HG03039 (cell line): ENCODE measurements at regions not wholly inside any gene's neighbourhood (a gene's known extent, or its start where the extent isn't known, plus 50 kb on each side); places are given as distances from the start of the nearest gene placed in this dataset.
"Not testable (repeated sequence)": the region's sequence is repeated elsewhere in the genome, so short reads cannot be mapped to it uniquely, and the experiment has no call there.

Source experiments
- ATAC-seq: cut with Tn5 transposase; IDR thresholded peaks from one replicate; pipeline ENCODE4 v1.9.1; 2021; ENCODE audit warnings: mild to moderate bottlenecking, moderate library complexity; ENCODE audit not compliant: unreplicated experiment

DNA sequence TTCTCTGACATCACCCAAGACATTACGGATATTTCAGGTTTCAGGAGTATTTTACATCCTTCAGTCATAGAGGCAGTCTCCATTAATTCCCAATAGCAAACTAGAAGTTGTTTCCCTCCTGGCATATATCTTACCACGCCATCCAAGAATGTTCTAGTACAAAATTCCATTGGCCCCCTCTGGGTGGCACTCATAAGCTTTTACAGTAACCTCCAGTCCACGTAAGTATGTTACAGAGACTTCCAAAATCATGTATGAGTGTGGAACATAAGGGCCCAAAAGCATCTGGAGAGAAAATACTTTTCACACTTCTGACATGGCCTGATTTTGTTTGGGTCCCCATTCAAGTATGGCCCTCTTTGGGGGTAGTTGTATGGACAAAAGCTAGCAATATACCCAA, 58.1 kb upstream of the DHRS4 start:
- no peak for ATAC-seq

DNA sequence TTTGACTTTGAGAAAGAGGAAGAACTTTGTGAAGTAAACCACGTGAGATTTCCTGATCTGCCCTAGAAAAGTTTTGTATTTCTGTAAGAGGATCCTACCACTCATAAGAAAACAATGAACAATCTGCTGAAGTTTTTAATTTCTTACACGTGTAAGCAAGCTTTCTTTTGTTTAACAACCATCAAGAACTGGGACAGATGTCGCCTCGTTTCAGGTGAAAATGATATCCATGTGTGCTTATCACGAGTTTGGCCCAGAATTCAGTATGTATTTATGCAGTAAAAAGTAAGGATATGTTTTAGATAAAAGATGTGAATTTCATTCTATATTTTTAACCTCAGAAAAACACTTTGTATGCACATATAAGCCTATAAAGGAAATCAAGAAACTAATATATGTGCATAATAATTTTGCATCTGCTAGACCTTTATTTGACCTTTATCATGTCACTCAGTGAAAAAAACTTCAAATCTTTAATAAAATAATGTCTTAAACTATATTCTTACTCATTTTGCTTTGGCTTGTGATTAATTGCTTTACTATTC, 56.9 kb upstream of the DHRS4 start:
- ATAC-seq = no peak

DNA sequence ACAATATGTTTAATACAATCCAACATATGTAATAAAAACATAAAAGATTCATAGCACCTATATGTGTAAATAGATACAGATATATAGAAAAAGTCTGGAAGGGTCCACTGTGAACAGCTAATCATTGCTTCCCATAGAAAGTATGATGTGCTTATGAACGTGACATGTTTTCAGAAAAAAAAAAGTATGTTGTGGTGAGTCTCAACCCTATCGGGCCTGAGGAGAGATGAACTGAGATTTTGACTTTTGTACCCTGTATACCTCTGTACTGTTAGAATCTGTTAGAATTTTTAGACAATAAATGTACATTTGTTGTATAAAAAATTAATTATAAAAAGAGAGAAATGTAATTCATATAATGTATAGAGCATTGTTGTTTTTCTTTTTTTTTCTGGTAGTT, 56.3 kb upstream of the DHRS4 start:
- not testable (repeated sequence) for ATAC-seq

DNA sequence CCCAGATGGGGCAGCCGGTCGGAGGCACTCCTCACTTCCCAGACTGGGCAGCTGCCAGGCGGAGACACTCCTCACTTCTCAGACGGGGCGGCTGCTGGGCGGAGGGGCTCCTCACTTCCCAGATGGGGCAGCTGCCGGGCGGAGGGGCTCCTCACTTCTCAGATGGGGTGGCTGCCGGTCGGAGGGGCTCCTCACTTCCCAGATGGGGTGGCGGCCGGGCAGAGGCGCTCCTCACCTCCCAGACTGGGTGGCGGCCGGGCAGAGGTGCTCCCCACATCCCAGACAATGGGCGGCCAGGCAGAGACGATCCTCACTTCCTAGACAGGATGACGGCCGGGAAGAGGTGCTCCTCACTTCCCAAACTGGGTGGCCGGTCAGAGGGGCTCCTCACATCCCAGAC, 55.2 kb upstream of the DHRS4 start:
- ATAC-seq = not testable (repeated sequence)

DNA sequence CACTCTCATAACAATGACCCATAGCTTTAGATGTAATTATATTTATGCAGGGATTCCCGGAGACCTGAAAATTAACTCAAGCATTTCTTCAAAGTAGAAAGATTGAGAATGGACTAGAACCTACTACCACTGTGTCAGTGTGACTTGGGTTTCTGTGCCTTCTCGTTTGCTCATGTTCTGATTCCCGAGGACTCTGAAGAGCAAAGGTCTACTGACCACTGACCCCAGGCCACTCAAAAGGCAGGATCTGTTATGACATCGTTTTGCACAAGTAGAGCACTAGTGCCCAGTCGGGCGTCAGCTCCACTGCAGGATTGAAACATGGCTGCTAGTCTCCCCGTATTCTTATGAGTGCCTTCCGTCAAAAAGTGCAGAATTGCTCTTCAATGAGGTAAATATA, 53.8 kb upstream of the DHRS4 start:
- no peak for ATAC-seq

DNA sequence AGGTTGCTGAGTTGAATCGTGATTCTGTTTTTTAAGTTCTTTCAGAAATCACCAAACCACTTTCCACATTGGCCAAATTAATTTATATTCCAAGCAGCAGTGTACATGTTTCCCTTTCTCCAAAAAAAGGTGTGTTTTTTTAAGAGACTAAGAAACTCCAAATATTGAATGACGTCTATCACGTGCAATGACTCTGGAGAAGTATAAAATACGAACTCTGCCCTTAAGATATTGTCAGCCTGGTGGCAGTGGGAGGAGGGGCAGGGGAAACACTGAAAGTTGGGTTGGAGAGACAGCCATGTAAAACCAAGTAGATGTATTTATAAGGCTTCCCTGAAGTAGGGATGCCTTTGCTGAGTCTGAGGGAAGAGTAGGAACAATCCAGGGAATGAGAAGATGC, 50.1 kb upstream of the DHRS4 start:
- no peak for ATAC-seq
